Neural crest cell (in vitro differentiated cells): ENCODE measurements at regions not wholly inside any gene's neighbourhood (a gene's known extent, or its start where the extent isn't known, plus 50 kb on each side); places are given as distances from the start of the nearest gene placed in this dataset.

Source experiments
- DNase-seq: peaks from one replicate; pipeline ENCODE4 v3.0.0; 2021; ENCODE audit warnings: low read depth, mixed read lengths, low spot score
- H3K27ac Mint-ChIP-seq: one replicate; pipeline ENCODE4 v1.8.0; 2021; ENCODE audit warnings: mild to moderate bottlenecking, mixed read lengths; ENCODE audit not compliant: unreplicated experiment
- H3K27me3 Mint-ChIP-seq: 2 replicates; pipeline ENCODE4 v1.8.0; 2021; ENCODE audit warnings: low read depth, mild to moderate bottlenecking, mixed read lengths
- H3K36me3 Mint-ChIP-seq: 2 replicates; pipeline ENCODE4 v1.8.0; 2021; ENCODE audit warnings: low read depth, mild to moderate bottlenecking, mixed read lengths
- H3K4me1 Mint-ChIP-seq: 2 replicates; pipeline ENCODE4 v1.8.0; 2021; ENCODE audit warnings: mixed read lengths
- H3K4me3 Mint-ChIP-seq: one replicate; pipeline ENCODE4 v1.8.0; 2021; ENCODE audit warnings: mild to moderate bottlenecking, mixed read lengths
- H3K9me3 Mint-ChIP-seq: 2 replicates; pipeline ENCODE4 v1.8.0; 2021; ENCODE audit warnings: mixed read lengths
- TF ChIP-seq, protein P1 (sequence below): fragments of 200-600 bp; sonication (generic); conservative IDR thresholded peaks from 2 replicates; pipeline ENCODE4 v1.5.0; 2021; ENCODE audit warnings: antibody characterized with exemption, mild to moderate bottlenecking

DNA sequence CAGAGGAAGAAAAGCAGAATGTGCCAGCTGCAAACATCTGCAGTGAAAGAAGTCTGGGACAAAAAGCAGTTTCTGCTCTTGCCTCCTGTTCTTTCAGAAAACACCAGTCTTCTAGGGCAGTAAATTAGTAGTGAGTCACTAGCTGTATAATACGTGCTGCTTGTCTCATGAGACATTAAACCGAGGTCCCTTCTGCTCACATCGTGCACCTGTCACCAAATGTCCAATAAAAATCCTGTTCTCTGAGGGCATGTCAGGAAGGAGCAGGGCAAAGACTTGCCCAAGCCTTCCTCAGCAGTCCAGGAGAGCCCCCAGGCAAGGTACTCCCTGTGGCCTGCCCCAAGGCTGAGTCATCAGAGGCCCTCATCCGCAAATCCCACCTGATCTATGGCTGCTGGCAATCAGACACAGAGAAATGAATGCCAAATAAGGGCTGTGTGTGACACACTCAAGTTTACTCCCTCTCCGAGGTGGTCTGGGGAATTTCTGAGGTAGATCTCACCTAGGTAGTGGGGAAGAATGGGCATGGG, 255.3 kb upstream of the SMARCA2 start:
- no peaks in the 10 kb centered on the region for H3K4me1 Mint-ChIP-seq
- H3K9me3 Mint-ChIP-seq = no peaks in the 10 kb centered on the region
- H3K27ac Mint-ChIP-seq = no peak overlapping the region
- no peaks in the 10 kb centered on the region for H3K36me3 Mint-ChIP-seq
- peaks cover 3% of the 10 kb centered on the region for H3K27me3 Mint-ChIP-seq
- TF ChIP-seq, protein P1, sequence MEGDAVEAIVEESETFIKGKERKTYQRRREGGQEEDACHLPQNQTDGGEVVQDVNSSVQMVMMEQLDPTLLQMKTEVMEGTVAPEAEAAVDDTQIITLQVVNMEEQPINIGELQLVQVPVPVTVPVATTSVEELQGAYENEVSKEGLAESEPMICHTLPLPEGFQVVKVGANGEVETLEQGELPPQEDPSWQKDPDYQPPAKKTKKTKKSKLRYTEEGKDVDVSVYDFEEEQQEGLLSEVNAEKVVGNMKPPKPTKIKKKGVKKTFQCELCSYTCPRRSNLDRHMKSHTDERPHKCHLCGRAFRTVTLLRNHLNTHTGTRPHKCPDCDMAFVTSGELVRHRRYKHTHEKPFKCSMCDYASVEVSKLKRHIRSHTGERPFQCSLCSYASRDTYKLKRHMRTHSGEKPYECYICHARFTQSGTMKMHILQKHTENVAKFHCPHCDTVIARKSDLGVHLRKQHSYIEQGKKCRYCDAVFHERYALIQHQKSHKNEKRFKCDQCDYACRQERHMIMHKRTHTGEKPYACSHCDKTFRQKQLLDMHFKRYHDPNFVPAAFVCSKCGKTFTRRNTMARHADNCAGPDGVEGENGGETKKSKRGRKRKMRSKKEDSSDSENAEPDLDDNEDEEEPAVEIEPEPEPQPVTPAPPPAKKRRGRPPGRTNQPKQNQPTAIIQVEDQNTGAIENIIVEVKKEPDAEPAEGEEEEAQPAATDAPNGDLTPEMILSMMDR = no peak
- H3K4me3 Mint-ChIP-seq = no peak overlapping the region
- DNase-seq = no peak

DNA sequence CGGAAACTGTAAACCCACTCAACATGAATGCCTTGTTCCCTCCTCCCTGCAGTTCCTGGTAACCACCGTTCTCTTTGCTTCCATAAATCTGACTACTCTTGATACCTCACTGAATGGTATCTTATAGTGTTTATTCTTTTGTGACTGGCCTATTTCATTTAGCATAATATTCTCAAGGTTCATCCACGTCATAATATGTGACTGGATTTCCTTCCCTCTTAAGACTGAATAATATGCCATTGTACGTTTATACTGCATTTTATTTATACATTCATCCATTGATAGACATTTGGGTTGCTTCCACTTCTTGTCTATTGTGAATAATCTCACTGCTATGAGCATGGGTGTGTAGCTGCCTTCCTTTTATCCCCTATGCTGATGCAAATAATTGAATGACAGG, 253.3 kb upstream of the SMARCA2 start:
- Mint-ChIP-seq H3K4me1 (no peaks in the 10 kb centered on the region), H3K9me3 (no peaks in the 10 kb centered on the region), H3K27ac (no peak overlapping the region), H3K4me3 (no peak overlapping the region), H3K36me3 (no peaks in the 10 kb centered on the region), H3K27me3 (peaks cover 7% of the 10 kb centered on the region)
- TF ChIP-seq, protein P1 = no peak
- DNase-seq = no peak

DNA sequence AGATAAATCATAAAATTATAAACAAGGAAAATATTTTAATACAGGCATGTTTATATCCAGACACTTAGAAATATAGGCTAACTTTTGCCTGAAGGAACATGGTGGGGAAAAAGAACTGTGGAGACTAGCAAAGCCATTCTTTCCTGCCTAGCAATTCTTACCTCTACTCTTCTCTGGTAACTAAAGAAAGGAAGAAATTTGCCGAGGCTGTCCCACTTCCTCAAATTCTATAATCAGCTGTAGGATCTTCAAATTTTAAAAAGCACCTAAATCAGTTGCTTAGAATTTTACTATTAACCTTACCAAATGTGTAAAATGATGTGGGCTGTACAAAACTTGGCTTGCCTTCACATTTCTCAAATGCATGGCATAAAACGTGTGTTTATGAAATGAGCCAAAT, 249.1 kb upstream of the SMARCA2 start:
- no peak for DNase-seq
- H3K4me1 Mint-ChIP-seq = no peaks in the 10 kb centered on the region
- peaks cover 5% of the 10 kb centered on the region for H3K27me3 Mint-ChIP-seq
- H3K4me3 Mint-ChIP-seq = no peak overlapping the region
- no peaks in the 10 kb centered on the region for H3K36me3 Mint-ChIP-seq
- H3K27ac Mint-ChIP-seq = no peak overlapping the region
- TF ChIP-seq, protein P1 = no peak
- H3K9me3 Mint-ChIP-seq = no peaks in the 10 kb centered on the region

DNA sequence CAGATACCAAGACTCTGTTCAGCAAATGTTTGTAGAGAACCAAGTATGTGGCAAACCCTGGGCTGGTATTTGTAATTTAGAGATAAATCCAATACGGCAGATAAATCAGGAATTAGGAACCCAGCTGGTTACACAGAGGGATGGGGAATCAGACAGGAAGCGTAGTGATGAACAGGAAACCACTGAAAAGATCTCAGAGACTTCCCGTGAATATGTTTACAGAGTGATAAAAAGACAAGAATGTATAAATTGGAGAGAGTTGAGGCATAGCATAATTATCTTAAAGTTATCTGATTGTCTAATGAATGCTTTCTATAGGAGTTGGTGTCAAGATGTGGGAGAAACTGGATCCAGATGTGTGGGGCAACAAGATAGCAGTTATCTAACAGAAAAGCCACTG, 246.6 kb upstream of the SMARCA2 start:
- DNase-seq = no peak
- Mint-ChIP-seq H3K27me3 (peaks cover 5% of the 10 kb centered on the region), H3K9me3 (no peaks in the 10 kb centered on the region), H3K4me1 (no peaks in the 10 kb centered on the region), H3K4me3 (no peak overlapping the region), H3K36me3 (no peaks in the 10 kb centered on the region), H3K27ac (no peak overlapping the region)
- TF ChIP-seq, protein P1 = no peak

DNA sequence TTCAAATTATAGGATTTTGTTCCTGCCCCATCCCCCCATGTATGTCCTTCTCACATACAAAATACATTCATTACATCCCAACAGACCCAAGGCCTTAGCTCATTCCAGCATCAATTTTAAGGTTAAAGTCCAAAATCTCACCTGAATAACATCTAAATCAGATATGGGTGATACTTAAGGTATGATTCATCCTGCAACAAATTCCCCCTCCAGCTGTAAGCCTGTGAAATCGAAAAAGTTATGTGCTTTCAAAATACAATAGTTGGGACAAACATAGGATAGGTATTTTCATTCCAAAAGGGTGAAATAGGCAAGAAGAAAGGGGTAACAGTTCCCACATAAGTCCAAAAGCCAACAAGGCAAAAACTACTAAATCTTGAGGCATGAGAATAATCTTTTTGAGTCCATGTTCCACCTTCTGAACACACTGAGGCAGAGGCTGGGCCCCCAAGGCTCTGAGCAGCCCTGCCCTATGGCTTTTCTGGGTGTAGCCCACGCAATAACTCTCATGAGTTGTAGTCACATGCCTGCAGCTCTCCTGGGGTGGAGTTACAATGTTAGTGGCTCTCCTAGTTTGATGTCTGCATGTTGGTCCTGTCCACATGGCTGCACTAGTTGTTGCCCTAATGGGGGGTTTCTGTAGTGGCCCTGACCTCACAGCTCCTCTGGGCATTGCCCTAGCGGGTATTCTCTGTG, 243.9 kb upstream of the SMARCA2 start:
- no peak for DNase-seq
- H3K36me3 Mint-ChIP-seq = no peaks in the 10 kb centered on the region
- H3K9me3 Mint-ChIP-seq = no peaks in the 10 kb centered on the region
- TF ChIP-seq, protein P1 = no peak
- no peaks in the 10 kb centered on the region for H3K4me1 Mint-ChIP-seq
- no peak overlapping the region for H3K27ac Mint-ChIP-seq
- peaks cover 5% of the 10 kb centered on the region for H3K27me3 Mint-ChIP-seq
- no peak overlapping the region for H3K4me3 Mint-ChIP-seq
